D721Med (cell line): ENCODE measurements at regions not wholly inside any gene's neighbourhood (a gene's known extent, or its start where the extent isn't known, plus 50 kb on each side); places are given as distances from the start of the nearest gene placed in this dataset.

ENCODE experiments used
- DNase-seq: peaks from one replicate; pipeline ENCODE4 v3.0.0; 2011; ENCODE audit warnings: low spot score; ENCODE audit not compliant: insufficient read length
- FAIRE-seq: peaks from 2 replicates; lab custom pipeline; 2011; peaks lifted over from hg19 to GRCh38; lab: Jason Lieb, UNC
- CTCF ChIP-seq: IDR thresholded peaks from 2 replicates; pipeline ENCODE4 v1.5.1; 2012; ENCODE audit warnings: mild to moderate bottlenecking, control low read depth; ENCODE audit not compliant: insufficient read depth; ENCODE audit errors: missing control alignments

- FAIRE-seq: no peak
- TF ChIP-seq CTCF: no peak
These were observed 995.4 kb upstream of the B3GALT2 start for GRCh38 chr1:194181845-194182244.

GRCh38 chr1:194176212-194176611 lies 989.8 kb upstream of the B3GALT2 start:
- DNase-seq: no peak
- FAIRE-seq: peak; percentile 55
- TF ChIP-seq CTCF: no peak

More at GRCh38 chr1:194181845-194182244, 995.4 kb upstream of the B3GALT2 start:
- no peak for DNase-seq

- FAIRE-seq (no peak), DNase-seq (no peak)
- TF ChIP-seq CTCF: no peak
These were observed 988.8 kb upstream of the B3GALT2 start for GRCh38 chr1:194175251-194175650.

- DNase-seq (no peak), FAIRE-seq (peak; percentile 71)
- no peak for TF ChIP-seq CTCF
These were observed 988.1 kb upstream of the B3GALT2 start for GRCh38 chr1:194174528-194174927.

- no peak for DNase-seq
- no peak for TF ChIP-seq CTCF
- no peak for FAIRE-seq
These were observed 985.2 kb upstream of the B3GALT2 start for GRCh38 chr1:194171596-194171995.

- FAIRE-seq: peak; percentile 72
- no peak for TF ChIP-seq CTCF
- DNase-seq: no peak
These were observed 981.7 kb upstream of the B3GALT2 start for GRCh38 chr1:194167956-194168640.

GRCh38 chr1:194164755-194165154 lies 978.3 kb upstream of the B3GALT2 start:
- FAIRE-seq (peak; percentile 11), DNase-seq (no peak)
- TF ChIP-seq CTCF: no peak
